Ovary (tissue), 7 donors: ENCODE measurements at regions not wholly inside any gene's neighbourhood (a gene's known extent, or its start where the extent isn't known, plus 50 kb on each side); places are given as distances from the start of the nearest gene placed in this dataset.

Source experiments
- DNase-seq, 5 donors: peaks; one replicate each; pipeline ENCODE4 v3.0.0-alpha.2; 2019 to 2020
- H3K27ac ChIP-seq, 2 donors: fragments of 200-600 bp; one replicate each; pipeline versions ENCODE4 v1.5.1 to v1.8.0; 2019 to 2022
- H3K27me3 ChIP-seq: fragments of 200-600 bp; one replicate; pipeline ENCODE4 v1.8.0; 2022
- H3K36me3 ChIP-seq: fragments of 200-600 bp; sonication (generic); one replicate; pipeline ENCODE4 v1.5.1; 2019
- H3K4me1 ChIP-seq: one replicate; pipeline ENCODE4 v1.8.1; 2013; ENCODE audit warnings: mild to moderate bottlenecking, moderate library complexity; ENCODE audit not compliant: insufficient read depth
- H3K4me3 ChIP-seq: fragments of 200-600 bp; sonication (generic); one replicate; pipeline ENCODE4 v1.5.1; 2017
- H3K9me3 ChIP-seq, 2 donors: fragments of 200-600 bp in 1 of 2; sonication (generic) in 1 of 2; one replicate each; pipeline versions ENCODE4 v1.5.1 to v1.8.1; 2013 to 2019; ENCODE audit warnings: mild to moderate bottlenecking in 1 of 2, moderate library complexity in 1 of 2
- EP300 ChIP-seq: sonication (generic); formaldehyde crosslinking; IDR thresholded peaks from one replicate; pipeline ENCODE4 v1.6.1; 2017; ENCODE audit warnings: antibody characterized with exemption
- POLR2A ChIP-seq: fragments of 450-650 bp; IDR thresholded peaks from one replicate; pipeline ENCODE4 v1.6.1; 2017; ENCODE audit warnings: antibody characterized with exemption, mild to moderate bottlenecking, moderate library complexity
- WGBS, 3 donors: extraction: QIAGEN DNeasy Blood & Tissue Kit in 1 of 3; methylation state at CpG; one replicate each; pipeline versions ENCODE4 v1.1.5 to v1.1.7; 2013 to 2017; 5-methylcytosine and 5-hydroxymethylcytosine counted together
- intact Hi-C, 4 donors: fragments of 100-400 bp; cut with DNase I; formaldehyde crosslinking; loops; one replicate each; pipeline versions ENCODE4 v1.11.0 to v1.15.1; 2022 to 2023
- TF ChIP-seq, protein P1 (sequence below), 3 donors: fragments of 450-650 bp in 2 of 3; fragments of 200-600 bp in 1 of 3; IDR thresholded peaks; one replicate each; pipeline versions ENCODE4 v1.5.1 to v1.8.0; 2016 to 2022; ENCODE audit warnings: antibody characterized with exemption in 3 of 3, mild to moderate bottlenecking in 1 of 3
- donor health status: DM: no; HTN: no; CAD: no; lungs with moderate emphysema.
- donor health status: DM: no; HTN: no; CAD: no.
- donor health status: Bipolar disorder and iron deficiency.
- donor health status: DM: no; HTN: no; CAD: no.
- donor health status: DM: yes; HTN: yes; CAD: no.

DNA sequence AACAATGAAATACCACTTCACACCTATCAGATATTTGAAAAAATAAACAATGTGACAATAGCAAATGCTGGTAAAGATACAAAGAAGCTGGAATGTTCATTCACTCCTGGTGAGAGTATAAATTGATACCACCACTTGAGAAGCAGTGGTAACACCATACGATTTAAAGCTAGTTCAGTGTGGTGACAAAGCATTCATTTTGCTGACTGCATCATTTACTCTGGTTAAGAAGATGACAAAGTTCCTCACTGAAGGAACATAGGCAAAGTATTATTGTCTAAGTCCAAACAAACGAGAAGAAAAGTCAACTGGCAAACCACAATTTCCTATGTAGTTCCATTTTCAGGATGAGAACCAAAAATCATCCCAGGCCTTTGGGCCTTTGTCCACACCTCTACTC is 102.5 kb downstream of the GEMIN8 start:
- Histone ChIP-seq H3K27me3 (no peaks in the 10 kb centered on the region), H3K4me3 (no peak overlapping the region), H3K27ac (no peak overlapping the region), H3K4me1 (no peaks in the 10 kb centered on the region), H3K9me3 (no peaks in the 10 kb centered on the region), H3K36me3 (no peaks in the 10 kb centered on the region)
- DNase-seq, result no peak
- 72 to 87% (median 78%) methylated on average over 2 of the region's 2 CpGs for WGBS, 3 donors
- TF ChIP-seq POLR2A (no peak), EP300 (no peak)
- TF ChIP-seq, protein P1, sequence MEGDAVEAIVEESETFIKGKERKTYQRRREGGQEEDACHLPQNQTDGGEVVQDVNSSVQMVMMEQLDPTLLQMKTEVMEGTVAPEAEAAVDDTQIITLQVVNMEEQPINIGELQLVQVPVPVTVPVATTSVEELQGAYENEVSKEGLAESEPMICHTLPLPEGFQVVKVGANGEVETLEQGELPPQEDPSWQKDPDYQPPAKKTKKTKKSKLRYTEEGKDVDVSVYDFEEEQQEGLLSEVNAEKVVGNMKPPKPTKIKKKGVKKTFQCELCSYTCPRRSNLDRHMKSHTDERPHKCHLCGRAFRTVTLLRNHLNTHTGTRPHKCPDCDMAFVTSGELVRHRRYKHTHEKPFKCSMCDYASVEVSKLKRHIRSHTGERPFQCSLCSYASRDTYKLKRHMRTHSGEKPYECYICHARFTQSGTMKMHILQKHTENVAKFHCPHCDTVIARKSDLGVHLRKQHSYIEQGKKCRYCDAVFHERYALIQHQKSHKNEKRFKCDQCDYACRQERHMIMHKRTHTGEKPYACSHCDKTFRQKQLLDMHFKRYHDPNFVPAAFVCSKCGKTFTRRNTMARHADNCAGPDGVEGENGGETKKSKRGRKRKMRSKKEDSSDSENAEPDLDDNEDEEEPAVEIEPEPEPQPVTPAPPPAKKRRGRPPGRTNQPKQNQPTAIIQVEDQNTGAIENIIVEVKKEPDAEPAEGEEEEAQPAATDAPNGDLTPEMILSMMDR (IDR thresholded peaks at IDR 0.05), result no peak
- intact Hi-C loops, result no loop called here

DNA sequence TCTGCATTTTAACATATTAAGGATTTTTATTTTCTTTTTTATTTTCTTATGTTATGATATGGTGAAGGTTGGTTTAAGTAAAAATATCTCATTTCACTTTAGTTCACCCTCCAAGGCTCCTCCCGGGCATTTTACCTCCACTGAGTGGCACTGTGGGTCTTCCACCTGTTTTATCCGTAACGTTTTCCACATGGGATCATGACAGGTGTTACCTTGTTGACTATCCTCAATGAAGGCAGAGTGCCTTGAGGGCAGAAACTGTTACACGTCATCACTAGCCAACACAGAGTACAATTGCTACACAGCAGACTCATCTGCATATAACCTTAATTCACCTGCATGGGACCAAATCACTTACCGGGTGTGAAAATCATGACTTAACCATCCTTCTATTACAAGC is 105.8 kb downstream of the GEMIN8 start:
- Histone ChIP-seq H3K36me3 (no peaks in the 10 kb centered on the region), H3K27ac (no peak overlapping the region), H3K27me3 (no peaks in the 10 kb centered on the region), H3K4me1 (no peaks in the 10 kb centered on the region), H3K9me3 (no peaks in the 10 kb centered on the region), H3K4me3 (no peak overlapping the region)
- TF ChIP-seq EP300 (no peak), POLR2A (no peak)
- TF ChIP-seq, protein P1 (IDR thresholded peaks at IDR 0.05), result no peak
- 69 to 76% (median 71%) methylated on average over 5 of the region's 5 CpGs for WGBS, 3 donors
- no peak for DNase-seq
- intact Hi-C loops, result no loop called here

DNA sequence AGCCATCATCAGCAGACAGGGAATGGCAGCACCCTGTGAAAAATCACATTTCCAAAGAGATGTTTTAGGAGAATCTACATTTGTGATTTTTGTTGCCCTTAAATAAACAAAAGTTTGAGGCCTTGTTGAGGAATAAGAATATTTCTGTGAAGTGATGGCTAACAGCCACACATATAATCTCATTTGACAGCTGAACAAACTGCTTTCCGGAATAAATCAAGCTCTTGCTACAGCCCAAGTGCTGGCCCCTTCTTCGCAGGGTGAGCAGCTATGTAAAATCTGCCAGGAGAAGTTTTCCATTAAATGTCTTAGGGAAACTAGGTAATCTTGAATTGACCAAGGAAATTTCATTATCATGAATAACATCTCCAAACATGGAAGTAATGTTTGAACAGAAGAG is 106.4 kb upstream of the GPM6B start:
- TF ChIP-seq EP300 (no peak), POLR2A (no peak)
- DNase-seq, result no peak
- Histone ChIP-seq H3K36me3 (no peaks in the 10 kb centered on the region), H3K4me3 (no peak overlapping the region), H3K27ac (no peak overlapping the region), H3K27me3 (no peaks in the 10 kb centered on the region), H3K9me3 (no peaks in the 10 kb centered on the region), H3K4me1 (no peaks in the 10 kb centered on the region)
- intact Hi-C loops, result no loop called here
- 66 to 77% (median 71%) methylated on average over 2 of the region's 2 CpGs for WGBS, 3 donors

DNA sequence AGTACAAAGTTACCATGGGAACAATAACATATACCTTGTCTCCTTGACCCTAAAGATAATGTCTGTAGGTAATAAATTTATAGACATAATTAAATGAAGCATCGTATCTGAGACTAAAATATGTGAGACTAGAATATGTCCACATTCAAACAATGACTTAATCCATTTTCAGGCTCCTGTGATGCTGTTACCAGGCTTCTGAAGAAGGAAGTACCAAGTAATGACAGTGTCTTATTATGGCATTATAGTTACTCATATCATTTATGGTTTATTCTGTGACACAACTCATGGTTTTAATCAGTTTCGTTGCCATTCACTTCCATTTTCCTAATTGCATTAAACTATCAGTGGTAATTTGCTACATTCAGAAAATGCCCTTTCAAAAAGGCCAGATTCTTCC is 100.6 kb upstream of the GPM6B start:
- intact Hi-C loops, result no loop called here
- no peak for DNase-seq
- H3K27me3 ChIP-seq, result no peaks in the 10 kb centered on the region
- H3K4me1 ChIP-seq, result no peaks in the 10 kb centered on the region
- 47 to 51% (median 50%) methylated on average over 2 of the region's 2 CpGs for WGBS, 3 donors
- no peaks in the 10 kb centered on the region for H3K9me3 ChIP-seq
- no peak overlapping the region for H3K27ac ChIP-seq
- no peak for TF ChIP-seq EP300
- TF ChIP-seq, protein P1 (IDR thresholded peaks at IDR 0.05), result no peak
- no peak for TF ChIP-seq POLR2A
- no peaks in the 10 kb centered on the region for H3K36me3 ChIP-seq
- no peak overlapping the region for H3K4me3 ChIP-seq

DNA sequence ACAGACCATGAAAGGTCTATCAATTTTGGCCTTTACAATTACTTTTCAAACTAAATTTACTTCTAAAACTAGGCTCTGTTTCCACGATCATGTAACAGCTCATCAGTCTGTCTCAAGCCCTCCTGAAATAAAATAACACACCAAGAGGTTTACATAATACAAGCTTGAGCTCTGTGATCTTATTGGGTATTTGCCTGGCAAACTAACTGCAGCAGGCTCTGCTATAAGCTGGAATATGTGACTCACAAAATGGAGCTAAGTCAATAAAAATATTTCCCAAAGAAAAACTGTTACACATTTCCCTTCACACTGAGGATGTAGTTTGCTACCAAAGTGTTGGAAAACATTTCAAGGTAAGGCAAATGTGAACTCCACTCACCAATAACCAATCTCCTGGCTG is 94.7 kb upstream of the GPM6B start:
- TF ChIP-seq POLR2A, result no peak
- TF ChIP-seq EP300, result no peak
- TF ChIP-seq, protein P1 (IDR thresholded peaks at IDR 0.05), result no peak
- H3K4me3 ChIP-seq, result no peak overlapping the region
- WGBS, 3 donors, result 43 to 65% (median 45%) methylated on average over 1 of the region's 1 CpG
- H3K27ac ChIP-seq, result no peak overlapping the region
- no peaks in the 10 kb centered on the region for H3K36me3 ChIP-seq
- H3K4me1 ChIP-seq, result no peaks in the 10 kb centered on the region
- H3K9me3 ChIP-seq, result no peaks in the 10 kb centered on the region
- no peak for DNase-seq
- intact Hi-C loops, result no loop called here
- H3K27me3 ChIP-seq, result no peaks in the 10 kb centered on the region
